22Rv1 (cell line): ENCODE measurements at regions not wholly inside any gene's neighbourhood (a gene's known extent, or its start where the extent isn't known, plus 50 kb on each side); places are given as distances from the start of the nearest gene placed in this dataset.

Experiments
- CTCF ChIP-seq: fragments of 450-650 bp; IDR thresholded peaks from 2 replicates; pipeline ENCODE4 v1.5.1; 2017; ENCODE audit warnings: mild to moderate bottlenecking
- ZFX ChIP-seq: fragments of 450-650 bp; IDR thresholded peaks from 2 replicates; pipeline ENCODE4 v1.6.1; 2017; ENCODE audit warnings: antibody characterized with exemption, borderline replicate concordance

DNA sequence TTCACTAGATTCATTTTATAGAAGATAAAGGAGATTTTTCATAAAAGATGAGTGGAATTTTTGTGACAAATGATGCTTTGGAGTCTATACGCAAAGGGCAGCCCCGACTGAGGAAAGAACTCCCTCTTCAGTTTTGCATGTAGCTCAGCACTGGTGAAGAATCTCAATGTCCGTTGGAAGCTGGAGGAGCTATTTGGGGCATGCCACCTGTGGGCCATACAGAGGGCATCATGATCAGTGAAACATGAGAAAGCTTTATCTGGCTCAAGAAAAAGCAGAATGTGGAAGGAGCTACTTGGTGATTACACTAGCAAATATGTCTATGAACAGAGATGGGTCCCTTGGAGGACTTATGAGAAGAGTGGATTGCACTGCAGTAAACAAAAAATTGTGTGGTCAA, 1359.3 kb downstream of the REEP3 start:
- TF ChIP-seq CTCF (no peak), ZFX (no peak)
